GM18499 (cell line): ENCODE measurements at regions not wholly inside any gene's neighbourhood (a gene's known extent, or its start where the extent isn't known, plus 50 kb on each side); places are given as distances from the start of the nearest gene placed in this dataset.
"Not testable (repeated sequence)": the region's sequence is repeated elsewhere in the genome, so short reads cannot be mapped to it uniquely, and the experiment has no call there.

Experiments
- ATAC-seq: cut with Tn5 transposase; IDR thresholded peaks from one replicate; pipeline ENCODE4 v1.9.1; 2021; ENCODE audit warnings: moderate number of reproducible peaks; ENCODE audit not compliant: insufficient read depth, unreplicated experiment

GRCh38 chr5:91532779-91533178, 149.7 kb upstream of the ARRDC3 start:
- ATAC-seq = no peak

- ATAC-seq = no peak
Observed at GRCh38 chr5:91532281-91532680, 149.2 kb upstream of the ARRDC3 start.

- no peak for ATAC-seq
Observed at GRCh38 chr5:91528831-91529230, 145.7 kb upstream of the ARRDC3 start.

- no peak for ATAC-seq
Observed at GRCh38 chr5:91521785-91522184, 138.7 kb upstream of the ARRDC3 start.

GRCh38 chr5:91521334-91521733, 138.2 kb upstream of the ARRDC3 start:
- no peak for ATAC-seq

GRCh38 chr5:91514400-91514799, 131.3 kb upstream of the ARRDC3 start:
- ATAC-seq = no peak

- no peak for ATAC-seq
Observed at GRCh38 chr5:91503321-91503720, 120.2 kb upstream of the ARRDC3 start.

GRCh38 chr5:91500758-91501157, 117.6 kb upstream of the ARRDC3 start:
- no peak for ATAC-seq

- no peak for ATAC-seq
Observed at GRCh38 chr5:91499943-91500531, 116.9 kb upstream of the ARRDC3 start.

- no peak for ATAC-seq
Observed at GRCh38 chr5:91495699-91496098, 112.6 kb upstream of the ARRDC3 start.

GRCh38 chr5:91494447-91494996, 111.4 kb upstream of the ARRDC3 start:
- no peak for ATAC-seq

- ATAC-seq = no peak
Observed at GRCh38 chr5:91493086-91493485, 110.0 kb upstream of the ARRDC3 start.

- no peak for ATAC-seq
Observed at GRCh38 chr5:91491229-91491628, 108.1 kb upstream of the ARRDC3 start.

GRCh38 chr5:91490316-91490715, 107.2 kb upstream of the ARRDC3 start:
- ATAC-seq = no peak

- ATAC-seq = no peak
Observed at GRCh38 chr5:91487420-91487819, 104.3 kb upstream of the ARRDC3 start.

GRCh38 chr5:91486638-91487037, 103.5 kb upstream of the ARRDC3 start:
- ATAC-seq = no peak

GRCh38 chr5:91484662-91485061, 101.5 kb upstream of the ARRDC3 start:
- ATAC-seq = no peak

GRCh38 chr5:91479376-91479775, 96.3 kb upstream of the ARRDC3 start:
- not testable (repeated sequence) for ATAC-seq

- no peak for ATAC-seq
Observed at GRCh38 chr5:91478096-91478495, 95.0 kb upstream of the ARRDC3 start.

- ATAC-seq = no peak
Observed at GRCh38 chr5:91477408-91477807, 94.3 kb upstream of the ARRDC3 start.

GRCh38 chr5:91474201-91474600, 91.1 kb upstream of the ARRDC3 start:
- ATAC-seq = no peak

- no peak for ATAC-seq
Observed at GRCh38 chr5:91472631-91473030, 89.5 kb upstream of the ARRDC3 start.
